MV-4-11 (cell line): ENCODE measurements at regions not wholly inside any gene's neighbourhood (a gene's known extent, or its start where the extent isn't known, plus 50 kb on each side); places are given as distances from the start of the nearest gene placed in this dataset.
"Not testable (repeated sequence)": the region's sequence is repeated elsewhere in the genome, so short reads cannot be mapped to it uniquely, and the experiment has no call there.

ENCODE experiments used
- DNase-seq: peaks from one replicate; lab custom pipeline; 2025; lab: John Stamatoyannopoulos, UW

- DNase-seq = no peak
These were observed 110.8 kb upstream of the IRX1 start for GRCh38 chr5:3484836-3485235.

- no peak for DNase-seq
These were observed 114.5 kb upstream of the IRX1 start for GRCh38 chr5:3481175-3481574.

GRCh38 chr5:3475674-3476073, 120.0 kb upstream of the IRX1 start:
- DNase-seq = no peak

GRCh38 chr5:3466392-3466791, 129.2 kb upstream of the IRX1 start:
- no peak for DNase-seq

- DNase-seq = no peak
These were observed 135.2 kb upstream of the IRX1 start for GRCh38 chr5:3460416-3460815.

- DNase-seq = no peak
These were observed 139.4 kb upstream of the IRX1 start for GRCh38 chr5:3456121-3456681.

- not testable (repeated sequence) for DNase-seq
These were observed 141.6 kb upstream of the IRX1 start for GRCh38 chr5:3454028-3454427.

GRCh38 chr5:3452622-3453021, 143.0 kb upstream of the IRX1 start:
- DNase-seq = no peak

GRCh38 chr5:3451961-3452360, 143.7 kb upstream of the IRX1 start:
- no peak for DNase-seq

- DNase-seq = no peak
These were observed 146.2 kb upstream of the IRX1 start for GRCh38 chr5:3449481-3449880.

GRCh38 chr5:3446410-3446809, 149.2 kb upstream of the IRX1 start:
- no peak for DNase-seq

- DNase-seq = not testable (repeated sequence)
These were observed 150.1 kb upstream of the IRX1 start for GRCh38 chr5:3445517-3445916.

- DNase-seq = no peak
These were observed 163.5 kb upstream of the IRX1 start for GRCh38 chr5:3432135-3432534.

- no peak for DNase-seq
These were observed 164.9 kb upstream of the IRX1 start for GRCh38 chr5:3430691-3431090.

- no peak for DNase-seq
These were observed 165.7 kb upstream of the IRX1 start for GRCh38 chr5:3429962-3430361.

GRCh38 chr5:3428334-3428733, 167.3 kb upstream of the IRX1 start:
- no peak for DNase-seq

- no peak for DNase-seq
These were observed 170.7 kb upstream of the IRX1 start for GRCh38 chr5:3424946-3425345.

GRCh38 chr5:3417376-3417943, 178.2 kb upstream of the IRX1 start:
- DNase-seq = no peak

- DNase-seq = no peak
These were observed 181.3 kb upstream of the IRX1 start for GRCh38 chr5:3414371-3414770.

- DNase-seq = no peak
These were observed 183.5 kb upstream of the IRX1 start for GRCh38 chr5:3412146-3412545.

GRCh38 chr5:3411363-3411762, 184.3 kb upstream of the IRX1 start:
- DNase-seq = no peak

GRCh38 chr5:3401635-3402034, 194.0 kb upstream of the IRX1 start:
- DNase-seq = no peak

GRCh38 chr5:3400659-3401058, 195.0 kb upstream of the IRX1 start:
- no peak for DNase-seq

GRCh38 chr5:3394891-3395599, 200.6 kb upstream of the IRX1 start:
- DNase-seq = no peak
